B cell (primary cell): ENCODE measurements at regions not wholly inside any gene's neighbourhood (a gene's known extent, or its start where the extent isn't known, plus 50 kb on each side); places are given as distances from the start of the nearest gene placed in this dataset.

Experiments used
- ATAC-seq: fragments of 200-7000 bp; cut with Tn5 transposase; one replicate; pipeline ENCODE4 v1.10.0; 2021; ENCODE audit warnings: low read depth, mild to moderate bottlenecking, moderate number of reproducible peaks, moderate library complexity
- CTCF ChIA-PET: fragments of 350-600 bp; sonication (Branson Sonifier 250); formaldehyde crosslinking; loops from one replicate; lab custom pipeline; 2021; ENCODE audit warnings: antibody characterized with exemption, inconsistent platforms; lab: Charles Lee
- POLR2A ChIA-PET: fragments of 350-600 bp; sonication (Branson Sonifier 250); formaldehyde crosslinking; loops from one replicate; lab custom pipeline; 2021; ENCODE audit warnings: antibody characterized with exemption; lab: Charles Lee
- DNase-seq: peaks from one replicate; pipeline ENCODE4 v3.0.0; 2013
- H2AFZ ChIP-seq: 2 replicates; pipeline ENCODE4 v1.6.1; 2012; ENCODE audit warnings: mild to moderate bottlenecking, low read depth, low read length; ENCODE audit not compliant: insufficient read depth, poor library complexity, severe bottlenecking
- H3K27ac ChIP-seq, 2 donors: 1 replicate in 1 of 2; 2 replicates in 1 of 2; pipeline ENCODE4 v1.5.1; 2012 to 2013; ENCODE audit warnings: low read length in 2 of 2, mild to moderate bottlenecking in 2 of 2, moderate library complexity in 1 of 2
- H3K27me3 ChIP-seq, 4 experiments: fragments of 200-600 bp in 1 of 4; sonication (generic) in 1 of 4; replicated peaks in 1 of 4; 1 replicate in 2 of 4; 2 replicates in 2 of 4; pipeline versions ENCODE4 v1.6.1 to v1.7.0; 2013 to 2016; ENCODE audit warnings: low read length in 3 of 4, mild to moderate bottlenecking in 2 of 4, mixed read lengths in 1 of 4, moderate library complexity in 1 of 4; ENCODE audit not compliant: insufficient read depth in 4 of 4, control insufficient read depth in 3 of 4; ENCODE audit errors: control extremely low read depth in 1 of 4
- H3K36me3 ChIP-seq, 2 experiments: replicated peaks in 1 of 2; 1 replicate in 1 of 2; 2 replicates in 1 of 2; pipeline versions ENCODE4 v1.6.1 to v1.7.1; 2013; ENCODE audit warnings: low read length in 1 of 2; ENCODE audit not compliant: insufficient read depth in 2 of 2, control insufficient read depth in 1 of 2; ENCODE audit errors: control extremely low read depth in 1 of 2, extremely low read depth in 1 of 2
- H3K4me1 ChIP-seq, 2 donors: fragments of 200-600 bp in 1 of 2; sonication (generic) in 1 of 2; 1 replicate in 1 of 2; 2 replicates in 1 of 2; pipeline versions ENCODE4 v1.5.1 to v1.6.1; 2013 to 2017; ENCODE audit warnings: low read length in 2 of 2; ENCODE audit not compliant: control insufficient read depth in 2 of 2, insufficient read depth in 2 of 2
- H3K4me2 ChIP-seq: replicated peaks from 2 replicates; pipeline ENCODE3; 2012; ENCODE audit warnings: mild to moderate bottlenecking, low read depth, low read length; ENCODE audit not compliant: poor library complexity, severe bottlenecking
- H3K4me3 ChIP-seq, 5 experiments: fragments of 200-600 bp in 1 of 5; sonication (generic) in 1 of 5; 1 replicate in 3 of 5; 2 replicates in 2 of 5; pipeline versions ENCODE4 v1.5.1 to v1.7.0; 2011 to 2016; ENCODE audit warnings: low read length in 4 of 5, mild to moderate bottlenecking in 4 of 5, low read depth in 2 of 5, control low read depth in 1 of 5, moderate library complexity in 1 of 5; ENCODE audit not compliant: insufficient read depth in 1 of 5; ENCODE audit errors: control extremely low read depth in 1 of 5, extremely low read depth in 1 of 5
- H3K79me2 ChIP-seq: fragments of 200-600 bp; sonication (generic); one replicate; pipeline ENCODE4 v1.6.0; 2016; ENCODE audit warnings: low read length; ENCODE audit not compliant: control insufficient read depth, insufficient read depth
- H3K9ac ChIP-seq: fragments of 200-600 bp; sonication (generic); 2 replicates; pipeline ENCODE4 v1.6.1; 2017; ENCODE audit warnings: mild to moderate bottlenecking, low read length, moderate library complexity
- H3K9me3 ChIP-seq, 3 donors: one replicate each; pipeline versions ENCODE4 v1.6.1 to v1.7.1; 2013; ENCODE audit warnings: low read length in 2 of 3; ENCODE audit not compliant: control insufficient read depth in 2 of 3, insufficient read depth in 1 of 3; ENCODE audit errors: control extremely low read depth in 1 of 3
- H4K20me1 ChIP-seq: 2 replicates; pipeline ENCODE4 v1.6.0; 2012; ENCODE audit warnings: mild to moderate bottlenecking, low read length; ENCODE audit not compliant: insufficient read depth, control insufficient read depth, poor library complexity, severe bottlenecking
- H3K27ac Mint-ChIP-seq: one replicate; pipeline ENCODE4 v1.8.0; 2021; ENCODE audit warnings: mixed read lengths
- H3K27me3 Mint-ChIP-seq: one replicate; pipeline ENCODE4 v1.8.0; 2021; ENCODE audit warnings: mixed read lengths
- H3K4me1 Mint-ChIP-seq: one replicate; pipeline ENCODE4 v1.8.0; 2021; ENCODE audit warnings: mixed read lengths
- H3K4me3 Mint-ChIP-seq: one replicate; pipeline ENCODE4 v1.8.0; 2021; ENCODE audit warnings: mixed read lengths
- H3K9me3 Mint-ChIP-seq: one replicate; pipeline ENCODE4 v1.8.0; 2022; ENCODE audit warnings: mixed read lengths; ENCODE audit not compliant: insufficient read depth
- EZH2 ChIP-seq: IDR thresholded peaks from 2 replicates; pipeline ENCODE4 v1.6.1; 2012; ENCODE audit warnings: borderline replicate concordance, low read depth, mild to moderate bottlenecking, moderate library complexity, low read length; ENCODE audit not compliant: insufficient read depth, poor library complexity, severe bottlenecking
- WGBS: methylation state at CpG from one replicate; pipeline ENCODE4 v1.1.5; 2013; ENCODE audit warnings: missing lambda C conversion rate; ENCODE audit not compliant: insufficient coverage; 5-methylcytosine and 5-hydroxymethylcytosine counted together
- intact Hi-C: fragments of 100-400 bp; cut with micrococcal nuclease; formaldehyde crosslinking; loops from one replicate; pipeline ENCODE4 v1.10.0; 2022
- TF ChIP-seq, protein P1 (sequence below): fragments of 200-600 bp; IDR thresholded peaks from one replicate; pipeline ENCODE4 v1.8.0; 2022; ENCODE audit warnings: antibody characterized with exemption, mild to moderate bottlenecking

DNA sequence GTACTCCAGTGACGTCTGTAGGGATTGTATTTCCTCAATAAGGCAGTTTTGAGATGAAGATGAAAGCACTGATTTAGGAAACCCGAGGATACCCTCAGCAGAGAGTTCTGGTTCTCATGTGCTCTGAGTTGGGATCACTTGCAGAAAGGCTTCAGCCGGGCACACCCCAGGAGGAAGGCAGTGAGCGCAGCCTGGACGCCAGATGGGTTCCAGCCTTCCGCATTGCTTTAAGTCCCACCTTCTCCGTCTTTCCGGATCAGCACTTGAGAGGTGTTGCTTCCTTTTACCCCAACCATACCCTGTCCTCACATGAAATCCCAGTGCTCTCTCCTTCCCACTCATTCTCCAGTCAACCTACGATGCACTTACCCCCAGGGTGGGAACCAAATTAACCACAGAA is 239.5 kb upstream of the CADM1 start:
- Histone ChIP-seq H3K36me3 (no peaks in the 10 kb centered on the region), H3K79me2 (no peaks in the 10 kb centered on the region), H2AFZ (no peak overlapping the region), H4K20me1 (no peaks in the 10 kb centered on the region), H3K4me2 (no peak overlapping the region), H3K9me3 (peaks cover 0 to 6% (median 0%) of the 10 kb centered on the region in 3 donors), H3K27me3 (peaks cover 0 to 3% (median 0%) of the 10 kb centered on the region in 4 experiments), H3K9ac (no peak overlapping the region), H3K4me3 (no peak overlapping the region), H3K4me1 (no peaks in the 10 kb centered on the region), H3K27ac (no peak overlapping the region)
- ATAC-seq (no peak), DNase-seq (no peak)
- H3K27ac Mint-ChIP-seq: no peak overlapping the region
- no peaks in the 10 kb centered on the region for H3K4me1 Mint-ChIP-seq
- H3K4me3 Mint-ChIP-seq: no peak overlapping the region
- ChIA-PET POLR2A (no interaction called here), CTCF (no interaction called here)
- TF ChIP-seq, protein P1, sequence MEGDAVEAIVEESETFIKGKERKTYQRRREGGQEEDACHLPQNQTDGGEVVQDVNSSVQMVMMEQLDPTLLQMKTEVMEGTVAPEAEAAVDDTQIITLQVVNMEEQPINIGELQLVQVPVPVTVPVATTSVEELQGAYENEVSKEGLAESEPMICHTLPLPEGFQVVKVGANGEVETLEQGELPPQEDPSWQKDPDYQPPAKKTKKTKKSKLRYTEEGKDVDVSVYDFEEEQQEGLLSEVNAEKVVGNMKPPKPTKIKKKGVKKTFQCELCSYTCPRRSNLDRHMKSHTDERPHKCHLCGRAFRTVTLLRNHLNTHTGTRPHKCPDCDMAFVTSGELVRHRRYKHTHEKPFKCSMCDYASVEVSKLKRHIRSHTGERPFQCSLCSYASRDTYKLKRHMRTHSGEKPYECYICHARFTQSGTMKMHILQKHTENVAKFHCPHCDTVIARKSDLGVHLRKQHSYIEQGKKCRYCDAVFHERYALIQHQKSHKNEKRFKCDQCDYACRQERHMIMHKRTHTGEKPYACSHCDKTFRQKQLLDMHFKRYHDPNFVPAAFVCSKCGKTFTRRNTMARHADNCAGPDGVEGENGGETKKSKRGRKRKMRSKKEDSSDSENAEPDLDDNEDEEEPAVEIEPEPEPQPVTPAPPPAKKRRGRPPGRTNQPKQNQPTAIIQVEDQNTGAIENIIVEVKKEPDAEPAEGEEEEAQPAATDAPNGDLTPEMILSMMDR: no peak
- no peak for TF ChIP-seq EZH2
- WGBS: 85% methylated on average over 7 of the region's 9 CpGs
- H3K27me3 Mint-ChIP-seq: peaks cover 4% of the 10 kb centered on the region
- intact Hi-C loops: no loop called here
- H3K9me3 Mint-ChIP-seq: peaks cover 3% of the 10 kb centered on the region

DNA sequence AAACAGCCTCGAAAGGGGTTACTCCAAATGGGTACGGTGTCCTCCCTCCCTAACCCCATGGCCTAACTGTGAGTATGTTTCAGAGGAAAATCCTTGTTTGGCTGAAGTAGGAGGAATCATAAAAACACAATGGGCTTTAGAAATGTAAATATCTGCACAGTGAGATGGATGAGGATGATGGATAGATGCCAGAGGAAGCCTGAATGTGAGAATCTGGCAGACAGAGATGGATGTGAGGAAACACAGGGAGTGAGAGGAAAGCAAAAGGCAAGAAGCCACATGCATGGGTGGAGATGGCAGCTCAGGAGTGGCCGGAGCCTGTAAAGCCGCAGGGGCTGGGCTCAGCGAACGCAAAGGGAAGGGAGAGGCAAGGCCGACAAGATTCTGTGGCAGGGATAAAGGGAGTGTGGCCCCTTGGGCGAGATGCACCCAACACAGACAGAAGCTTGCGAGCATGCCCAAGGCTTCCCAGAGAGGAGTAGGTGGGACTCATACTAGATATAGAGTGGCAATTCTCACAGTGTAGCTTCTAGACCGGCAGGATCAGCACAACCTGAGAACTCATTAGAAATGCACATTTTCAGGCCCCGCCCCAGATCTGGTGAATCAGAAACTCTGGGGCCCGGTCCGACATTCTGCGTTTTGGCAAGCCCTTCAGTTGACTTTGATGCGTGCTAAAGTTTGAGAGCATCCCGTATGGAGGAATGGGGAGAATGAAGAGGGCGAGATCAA is 237.3 kb upstream of the CADM1 start:
- Histone ChIP-seq H4K20me1 (no peaks in the 10 kb centered on the region), H3K9me3 (peaks cover 0 to 6% (median 0%) of the 10 kb centered on the region in 3 donors), H3K36me3 (no peaks in the 10 kb centered on the region), H2AFZ (no peak overlapping the region), H3K4me2 (no peak overlapping the region), H3K27me3 (no peaks in the 10 kb centered on the region), H3K4me3 (no peak overlapping the region), H3K79me2 (no peaks in the 10 kb centered on the region), H3K9ac (no peak overlapping the region), H3K27ac (no peak overlapping the region), H3K4me1 (no peaks in the 10 kb centered on the region)
- ChIA-PET POLR2A (no interaction called here), CTCF (no interaction called here)
- Mint-ChIP-seq H3K9me3 (peaks cover 3% of the 10 kb centered on the region), H3K27ac (no peak overlapping the region), H3K27me3 (peaks cover 4% of the 10 kb centered on the region), H3K4me1 (no peaks in the 10 kb centered on the region), H3K4me3 (no peak overlapping the region)
- DNase-seq (no peak), ATAC-seq (no peak)
- no peak for TF ChIP-seq EZH2
- TF ChIP-seq, protein P1: no peak
- intact Hi-C loops: no loop called here
- WGBS: 94% methylated on average over 14 of the region's 17 CpGs
